GM19238 (cell line): ENCODE measurements at regions not wholly inside any gene's neighbourhood (a gene's known extent, or its start where the extent isn't known, plus 50 kb on each side); places are given as distances from the start of the nearest gene placed in this dataset.

Source experiments
- DNase-seq: peaks from one replicate; pipeline ENCODE4 v3.0.0; 2011; ENCODE audit warnings: low spot score; ENCODE audit not compliant: insufficient read length

DNA sequence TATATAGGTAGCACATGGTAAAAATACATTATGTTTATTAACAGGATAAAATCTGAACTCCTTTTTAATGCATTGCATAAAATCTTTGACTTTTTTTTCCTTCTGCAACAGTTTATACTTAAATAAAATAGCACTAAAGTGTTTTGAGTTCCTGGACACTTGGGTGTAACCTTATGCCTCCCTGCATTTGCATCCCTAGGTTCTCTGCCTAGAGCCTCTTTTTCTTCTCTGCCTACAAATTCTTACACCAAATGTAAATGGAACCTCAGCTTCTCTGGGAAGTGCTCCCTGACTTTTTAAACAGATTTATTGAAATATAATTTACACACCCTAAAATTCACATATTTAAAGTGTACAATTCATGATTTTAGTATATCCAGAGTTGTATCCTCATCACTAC is 1017.6 kb downstream of the CNTNAP5 start:
- DNase-seq = no peak

DNA sequence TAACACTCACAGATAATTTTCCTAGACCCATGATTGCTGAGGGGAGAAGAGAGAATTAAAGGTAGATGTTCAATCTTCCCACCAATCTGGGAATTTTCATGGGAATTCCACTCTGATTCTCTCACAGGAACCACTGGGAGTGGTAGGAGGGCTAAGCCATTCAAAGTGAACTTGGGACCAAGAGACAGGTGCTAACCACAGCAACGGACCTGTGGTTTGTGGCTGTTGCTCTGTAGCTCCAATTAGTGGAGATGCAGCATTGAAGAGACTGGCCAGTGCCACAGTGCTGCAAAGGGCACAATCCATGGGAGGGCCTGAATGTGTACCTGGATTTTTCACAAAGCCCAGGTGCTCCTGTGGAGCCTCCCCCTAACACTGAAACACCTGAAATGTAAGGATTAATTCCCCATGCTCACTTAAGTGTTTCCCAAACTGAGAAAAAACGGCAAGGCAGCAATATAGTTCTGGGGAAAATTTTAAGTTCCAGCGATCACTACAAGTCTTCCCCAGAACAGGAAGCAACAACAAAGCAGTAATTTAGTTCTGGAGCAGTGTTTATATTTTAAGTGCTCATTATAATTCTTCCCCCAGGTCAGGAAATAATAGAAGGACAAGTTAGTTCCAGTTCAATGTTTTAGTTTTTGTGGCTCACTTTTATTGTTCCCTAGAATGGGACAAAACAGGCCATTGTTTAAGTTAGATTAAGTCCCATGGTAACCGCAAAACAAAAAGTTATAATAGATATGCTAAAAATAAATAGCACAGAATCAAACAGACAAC is 1045.8 kb downstream of the CNTNAP5 start:
- no peak for DNase-seq

DNA sequence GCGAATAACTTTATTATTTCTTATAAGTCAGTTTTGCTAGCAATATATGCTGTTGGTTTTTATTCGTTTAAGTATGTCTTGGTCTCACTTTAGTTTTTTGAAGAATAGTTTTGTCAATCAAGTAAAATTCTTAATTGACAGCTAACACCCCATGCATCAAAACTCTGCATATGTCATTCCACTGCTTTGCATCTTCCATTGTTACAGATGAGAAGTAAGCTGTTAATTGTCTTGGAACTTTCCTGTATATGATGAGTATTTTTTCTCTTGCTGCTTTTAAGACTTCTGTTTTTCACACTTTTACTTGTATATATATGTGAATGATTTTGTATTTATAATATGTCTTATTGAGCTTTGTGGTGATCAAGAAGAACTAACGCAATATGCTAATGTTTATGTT is 1048.4 kb downstream of the CNTNAP5 start:
- no peak for DNase-seq

DNA sequence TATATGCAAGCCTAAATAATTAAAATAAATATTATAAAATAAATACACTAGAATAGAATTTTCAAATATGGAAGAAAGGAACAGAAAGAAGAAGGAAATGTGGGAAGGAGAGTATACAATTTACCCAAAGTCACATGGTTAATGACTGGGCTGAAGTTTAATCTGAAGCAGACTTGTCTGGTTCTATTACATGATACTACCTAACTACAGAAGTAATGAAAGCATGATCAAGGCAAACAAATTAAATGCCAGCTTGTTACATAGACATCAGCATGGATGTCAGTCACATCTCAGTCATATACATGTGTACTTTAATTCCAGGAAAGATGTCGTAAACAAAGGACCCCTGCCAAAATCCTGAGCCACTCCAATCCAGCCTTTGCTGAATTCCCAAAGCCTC is 1060.8 kb downstream of the CNTNAP5 start:
- DNase-seq = no peak

DNA sequence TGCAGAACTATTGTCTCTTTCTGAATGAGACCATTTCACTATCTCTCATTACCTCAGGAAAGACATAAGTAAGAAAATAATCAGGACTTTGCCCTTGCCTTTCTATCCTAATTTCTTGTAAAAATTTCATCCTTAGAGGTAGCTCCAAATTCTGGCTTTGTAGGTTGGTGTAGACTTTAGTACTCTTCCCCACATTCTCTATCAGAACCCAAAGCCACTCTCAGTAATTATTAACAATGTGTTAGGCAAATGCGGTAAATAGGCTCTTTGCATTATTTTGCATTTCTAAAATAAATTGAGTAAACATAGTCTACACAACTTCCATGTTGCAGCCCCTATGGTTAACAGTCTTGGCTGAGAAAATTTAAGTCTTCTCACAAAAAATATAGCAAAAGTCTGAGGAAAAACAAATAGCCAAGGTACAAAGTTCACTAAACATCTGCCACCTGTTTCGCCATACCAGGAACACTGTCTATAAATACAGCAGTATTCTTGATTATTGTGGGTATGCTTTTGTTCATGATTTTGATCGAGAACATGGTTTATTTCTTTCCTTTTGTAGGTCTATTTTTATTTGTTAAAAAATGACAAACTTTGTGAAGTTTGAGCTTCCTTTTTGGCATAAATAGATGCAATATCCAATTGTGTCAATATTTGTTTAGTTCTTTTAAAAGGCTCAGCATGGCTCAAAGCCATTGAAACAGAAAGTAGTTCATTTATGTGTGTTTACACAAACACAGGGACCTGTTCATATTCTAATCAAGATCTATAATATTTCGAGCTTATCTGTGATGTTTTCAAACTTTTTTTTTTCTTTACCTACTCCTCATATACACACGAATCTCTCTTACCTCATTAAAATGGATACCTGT is 1061.5 kb downstream of the CNTNAP5 start:
- DNase-seq = no peak

DNA sequence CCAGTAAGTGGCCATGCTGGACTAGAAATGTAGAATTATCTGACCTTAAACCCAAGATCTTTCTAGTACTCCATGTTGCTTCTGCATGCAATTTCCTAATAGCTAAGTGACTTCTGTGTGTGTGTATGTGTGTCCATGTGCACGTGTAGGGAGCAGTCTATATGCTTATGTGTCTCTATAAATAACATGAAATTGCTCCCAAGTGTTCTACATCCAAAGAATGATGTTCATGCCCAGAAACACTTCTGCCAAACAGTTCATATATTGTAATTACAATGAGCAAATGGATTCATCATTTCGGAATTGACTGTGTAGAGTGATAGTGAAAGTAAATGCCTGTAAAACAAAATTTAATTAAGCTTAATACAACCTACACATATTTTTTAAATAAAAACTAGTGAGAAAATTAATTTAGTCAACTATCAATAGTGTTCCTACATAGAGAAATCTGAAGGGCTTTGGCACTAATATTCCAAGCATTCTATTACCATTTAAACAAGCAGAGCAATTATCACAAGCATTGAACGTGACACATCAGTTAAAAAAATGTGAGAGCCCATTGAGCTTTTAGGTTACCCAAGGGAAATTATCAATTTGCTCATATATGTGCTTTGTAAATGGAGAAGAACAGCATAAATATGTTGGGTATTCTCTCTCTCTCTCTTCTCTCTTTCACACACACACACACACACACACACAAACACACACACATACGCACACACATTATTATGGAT is 1067.4 kb downstream of the CNTNAP5 start:
- DNase-seq = no peak

DNA sequence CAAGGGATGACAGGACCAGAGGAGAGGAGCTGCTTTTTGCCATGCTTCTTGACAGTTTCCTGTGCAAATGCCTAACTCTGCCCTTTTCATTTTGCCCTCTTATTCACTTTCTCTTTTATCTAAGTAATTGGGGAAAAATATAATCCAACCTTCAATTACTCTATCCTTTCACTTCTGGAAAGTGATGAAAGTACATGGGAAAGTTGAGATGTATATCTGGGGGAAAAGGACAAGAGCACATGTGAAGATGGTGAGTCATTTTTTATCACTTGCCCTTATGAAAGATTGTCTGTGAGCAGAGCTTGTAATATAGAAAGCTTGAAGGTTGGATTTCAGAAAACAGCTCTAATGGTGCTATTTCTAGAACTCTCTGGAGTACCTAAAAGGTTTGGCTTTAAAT is 1070.7 kb downstream of the CNTNAP5 start:
- no peak for DNase-seq

DNA sequence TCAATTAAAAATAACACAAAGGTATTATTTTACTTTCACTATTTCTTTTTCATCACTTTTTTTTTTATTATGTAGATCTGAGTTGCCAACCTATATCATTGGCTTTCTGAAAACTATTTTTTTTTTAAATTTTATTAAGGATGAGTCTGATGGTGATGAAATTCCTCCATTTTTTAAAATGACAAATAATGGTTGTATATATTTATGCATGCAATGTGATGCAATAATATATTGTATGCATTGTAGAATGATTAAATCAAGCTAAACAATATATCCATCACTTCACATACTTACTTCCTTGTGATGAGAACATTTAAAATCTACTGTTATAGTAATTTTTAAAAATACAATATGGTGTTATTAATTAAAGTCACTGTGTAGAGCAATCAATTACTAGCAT is 1081.6 kb downstream of the CNTNAP5 start:
- DNase-seq = no peak

DNA sequence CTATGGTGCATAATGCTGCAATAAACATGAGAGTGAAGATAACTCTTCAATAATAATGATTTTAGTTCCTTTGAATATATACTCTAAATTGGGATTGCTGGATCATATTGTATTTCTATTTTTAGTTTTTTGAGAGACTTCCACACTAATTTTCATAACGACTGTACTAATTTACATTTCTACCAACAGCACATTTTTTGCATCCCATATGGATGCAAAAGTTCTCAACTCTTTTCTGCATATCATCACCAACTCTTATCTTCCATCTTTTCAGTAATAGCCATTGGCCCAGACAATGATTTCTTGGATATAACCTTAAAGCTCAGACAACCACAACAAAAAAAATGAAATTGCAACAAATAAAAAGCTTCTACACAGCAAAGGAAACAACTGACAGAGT is 1082.4 kb downstream of the CNTNAP5 start:
- no peak for DNase-seq

DNA sequence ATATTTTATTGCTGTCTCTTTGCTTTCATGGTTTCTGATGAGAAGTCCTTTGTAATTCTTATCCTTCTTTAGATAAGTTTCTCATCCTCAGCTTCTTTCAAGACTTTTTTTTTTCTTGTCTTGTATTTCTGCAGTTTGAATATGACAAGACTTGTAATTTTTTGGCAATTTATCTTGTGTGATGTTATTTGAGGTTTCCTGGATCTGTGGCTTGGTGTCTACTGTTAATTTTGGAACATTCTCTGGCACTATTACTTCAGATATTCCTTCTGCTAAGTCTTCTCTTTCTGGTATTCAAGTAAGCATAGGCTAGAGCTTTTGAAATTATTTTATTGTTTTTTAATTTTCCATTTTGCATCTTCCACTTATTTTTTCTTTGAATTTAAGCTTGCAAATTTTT is 1083.2 kb downstream of the CNTNAP5 start:
- DNase-seq = no peak

DNA sequence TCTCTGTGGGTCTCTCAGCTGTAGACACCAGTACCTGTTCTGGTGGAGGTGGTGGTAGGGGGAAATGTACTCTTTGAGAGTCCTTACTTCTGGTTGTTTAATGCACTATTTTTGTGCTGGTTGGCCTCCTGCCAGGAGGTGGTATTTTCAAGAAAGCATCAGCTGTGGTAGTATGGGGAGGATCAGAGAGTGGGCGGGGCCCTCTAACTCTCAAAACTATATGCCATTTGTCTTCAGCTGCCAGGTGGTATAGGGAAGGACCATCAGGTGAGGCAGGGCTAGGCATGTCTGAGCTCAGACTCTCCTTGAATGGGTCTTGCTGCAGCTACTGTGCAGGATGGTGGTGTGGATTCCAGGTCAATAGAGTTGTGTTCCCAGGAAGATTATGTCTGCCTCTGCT is 1100.8 kb downstream of the CNTNAP5 start:
- no peak for DNase-seq

DNA sequence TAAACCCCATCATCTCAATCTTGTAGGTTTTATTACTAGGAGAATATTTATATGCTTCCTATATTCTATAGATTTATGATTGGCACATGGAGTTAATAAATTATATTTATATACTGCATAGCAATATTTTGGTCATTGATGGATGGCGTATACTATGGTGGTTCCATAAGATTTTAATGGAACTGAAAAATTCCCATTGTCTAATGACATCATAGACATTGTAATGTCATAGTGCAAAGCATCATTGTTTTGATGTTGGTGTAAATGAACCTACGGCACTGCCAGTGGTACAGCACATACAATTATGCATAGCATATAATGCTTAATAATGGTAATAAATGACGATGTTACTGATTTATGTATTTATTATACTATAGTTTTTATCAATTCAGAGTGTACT is 1135.9 kb downstream of the CNTNAP5 start:
- no peak for DNase-seq

DNA sequence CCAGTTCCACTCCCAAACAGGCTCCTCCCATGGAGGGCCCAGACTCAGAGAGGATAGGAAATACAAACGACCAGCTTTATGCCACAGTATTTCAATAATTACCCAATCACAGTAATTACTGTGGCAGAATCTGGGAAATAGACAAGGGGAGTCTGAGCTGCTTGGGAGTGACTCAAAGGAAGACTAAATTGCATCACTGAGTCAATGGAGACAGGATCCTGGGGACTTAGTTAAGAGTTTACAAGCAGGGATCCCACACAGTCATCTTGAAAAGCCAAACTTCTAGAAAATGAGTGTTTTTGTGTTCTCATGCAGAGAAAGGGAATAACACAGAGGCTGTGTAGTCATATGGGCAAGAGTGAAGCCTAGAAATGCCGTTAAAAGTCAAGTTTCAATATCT is 1142.1 kb downstream of the CNTNAP5 start:
- DNase-seq = no peak

DNA sequence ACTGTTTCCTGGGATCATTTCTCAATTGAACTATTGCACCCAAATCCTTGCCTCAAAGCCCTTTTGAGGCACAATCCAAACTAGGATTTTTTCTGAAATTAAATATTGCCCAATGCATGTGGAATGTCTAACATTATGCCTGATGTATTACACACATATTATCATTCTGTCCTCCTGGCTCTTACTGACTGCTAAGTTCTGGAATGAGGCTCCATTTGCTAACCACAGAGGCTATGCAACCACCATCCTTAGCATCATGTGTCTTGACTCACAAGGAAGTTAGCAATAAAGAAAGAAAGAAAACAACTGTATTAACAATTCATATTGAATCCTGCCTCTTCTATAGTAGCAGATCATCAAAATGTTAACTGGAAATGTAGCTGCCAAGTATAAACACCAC is 1142.7 kb downstream of the CNTNAP5 start:
- no peak for DNase-seq

DNA sequence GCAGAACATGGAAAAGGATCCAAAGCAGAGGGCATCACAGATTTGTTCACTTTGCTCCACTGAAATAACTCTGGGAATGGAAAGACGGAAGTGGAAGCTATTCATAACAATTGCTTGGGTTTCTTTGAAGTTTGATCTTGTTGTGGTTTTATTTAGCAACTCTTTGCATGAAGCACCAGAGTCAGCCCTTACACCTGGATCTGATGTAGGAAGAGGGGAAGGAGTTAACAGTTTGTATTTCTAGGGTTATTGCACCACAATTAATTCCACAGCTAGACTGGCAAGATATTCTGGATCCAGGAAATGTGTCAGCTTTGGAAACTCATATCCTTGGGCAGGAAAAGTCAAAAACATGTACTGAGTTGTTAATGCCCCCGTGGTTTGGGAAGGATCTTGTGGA is 1143.4 kb downstream of the CNTNAP5 start:
- DNase-seq = no peak

DNA sequence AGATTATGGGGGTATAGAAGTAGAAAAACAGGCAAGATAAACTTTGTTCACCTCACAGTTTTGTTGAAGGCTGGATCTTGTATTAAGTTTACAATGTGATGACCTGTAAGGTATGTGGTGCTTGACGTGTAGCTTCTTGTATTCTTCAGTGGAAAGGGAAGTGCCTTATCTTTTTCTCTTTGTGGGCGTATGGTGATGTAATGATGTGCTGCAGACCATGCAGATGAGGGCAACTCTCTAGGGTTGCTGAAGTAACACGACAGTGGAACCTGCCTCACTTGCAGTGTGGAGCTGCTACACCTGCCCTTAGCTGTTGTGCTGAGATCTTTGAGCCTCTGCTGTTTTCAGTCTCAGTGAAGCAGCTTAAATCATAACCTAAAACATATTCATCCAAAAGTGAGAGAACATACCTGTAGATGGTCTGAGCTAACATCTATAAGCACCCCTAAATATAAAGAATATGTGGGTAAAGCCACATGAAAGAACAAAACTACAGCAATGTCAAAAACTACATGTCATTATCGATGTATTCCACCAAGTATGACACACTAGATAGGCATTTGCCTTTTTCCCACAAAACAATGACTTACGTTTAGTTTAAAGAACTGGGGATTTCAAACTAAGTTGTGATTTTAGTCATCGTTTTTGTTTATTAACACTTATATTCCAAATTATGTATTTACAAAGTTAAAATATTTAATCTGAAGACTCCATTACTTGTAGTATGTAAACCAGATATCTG is 1144.1 kb downstream of the CNTNAP5 start:
- no peak for DNase-seq

DNA sequence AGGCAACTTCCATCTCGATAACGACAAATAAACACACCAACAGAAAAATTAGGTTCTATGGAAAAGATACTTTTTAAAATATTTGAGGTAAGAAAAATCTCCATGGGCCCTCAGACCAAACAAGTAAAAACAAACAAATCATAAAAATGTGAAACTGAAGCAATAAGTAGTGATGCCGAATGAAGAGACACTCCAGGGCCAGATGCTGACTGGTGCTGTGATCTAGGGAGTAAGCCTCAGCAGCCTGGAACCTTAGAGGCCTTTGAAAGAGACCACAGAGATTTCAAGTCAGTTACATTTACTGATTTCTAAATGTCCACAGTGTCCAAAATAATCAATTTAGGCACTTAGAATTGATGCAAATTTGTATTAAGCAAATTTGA is 1144.7 kb downstream of the CNTNAP5 start:
- no peak for DNase-seq

DNA sequence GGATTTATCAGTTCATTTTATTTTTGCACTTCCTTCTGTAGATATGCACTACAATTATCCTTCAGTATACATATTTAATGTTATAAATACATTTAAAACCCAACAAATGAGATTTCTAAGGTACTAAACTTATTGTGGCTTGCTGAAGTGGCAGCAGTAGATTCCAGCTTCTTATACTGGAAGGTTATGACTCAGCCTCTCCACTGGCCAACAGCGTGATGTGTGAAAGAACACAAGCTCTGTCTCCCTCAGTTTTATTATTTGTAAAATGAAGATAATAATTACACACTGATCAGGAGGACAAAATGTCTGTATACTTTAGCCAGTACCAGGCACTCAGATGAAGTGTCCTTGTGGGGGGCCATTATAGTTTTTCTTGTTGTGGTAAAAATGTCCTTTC is 1147.1 kb downstream of the CNTNAP5 start:
- DNase-seq = no peak

DNA sequence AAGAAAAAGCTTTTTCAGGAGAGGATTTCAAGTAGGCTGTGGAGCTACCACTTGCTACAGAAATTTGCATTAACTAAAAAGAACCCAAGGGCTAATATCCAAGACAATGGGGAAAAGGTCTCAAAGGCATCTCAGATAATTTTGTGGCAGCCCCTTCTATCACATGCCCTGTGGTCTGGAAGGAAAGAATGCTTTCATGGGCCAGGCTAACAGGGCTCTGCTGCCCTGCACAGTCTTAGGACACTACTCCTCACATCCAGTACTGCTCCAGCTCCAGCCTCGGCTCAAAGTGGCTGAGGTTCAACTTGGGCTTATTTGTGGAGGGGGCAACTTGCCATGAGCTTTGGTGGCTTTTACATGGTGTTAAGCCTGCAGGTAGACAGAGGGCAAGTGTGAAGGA is 1150.3 kb downstream of the CNTNAP5 start:
- no peak for DNase-seq

DNA sequence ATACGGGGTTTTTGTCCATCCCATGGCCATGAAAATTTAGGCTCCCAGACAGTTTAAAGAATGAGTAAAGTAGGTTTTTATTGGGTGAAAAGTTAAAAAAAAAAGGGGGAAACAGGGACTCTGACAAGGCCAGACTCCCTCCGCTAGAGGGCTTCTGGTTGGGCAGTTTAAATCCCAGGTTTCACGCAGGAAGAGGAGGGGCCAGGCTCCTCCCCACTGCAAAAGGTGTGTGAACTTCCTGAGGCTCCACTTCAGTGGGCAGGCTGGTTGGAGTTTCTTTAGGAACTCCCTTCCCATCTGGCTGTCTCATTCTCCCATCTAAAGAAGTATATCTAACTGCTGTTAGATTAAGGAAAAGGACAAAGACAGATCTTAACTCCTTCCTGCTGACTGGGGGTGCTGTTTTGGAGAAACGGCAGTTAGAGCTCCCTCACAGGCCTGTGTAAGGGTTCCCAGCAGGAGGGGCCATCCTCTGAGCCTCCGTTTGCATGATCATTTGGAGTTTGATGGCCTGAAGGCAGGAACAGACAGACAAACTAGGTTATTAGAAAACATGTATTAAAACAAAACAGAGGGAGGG is 1160.7 kb downstream of the CNTNAP5 start:
- no peak for DNase-seq

DNA sequence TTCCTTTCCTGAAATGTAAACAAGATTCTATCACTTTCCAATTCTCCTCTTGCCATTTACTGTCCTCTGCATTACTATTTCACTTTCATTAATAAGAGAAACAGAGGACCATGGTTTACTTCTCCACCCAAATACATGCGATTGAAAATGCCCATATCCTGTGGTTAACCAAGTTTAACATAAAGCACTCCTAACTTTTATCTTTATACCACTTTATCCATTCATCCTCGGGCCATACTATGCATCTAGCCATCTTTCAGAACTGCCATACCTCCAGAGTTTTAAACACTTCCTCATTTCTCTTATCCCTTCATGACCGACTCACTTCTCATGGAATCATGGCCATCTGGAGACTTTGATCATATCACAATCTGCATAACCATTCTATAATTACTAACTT is 1182.3 kb downstream of the CNTNAP5 start:
- no peak for DNase-seq
